GM12878 (cell line): ENCODE measurements at regions not wholly inside any gene's neighbourhood (a gene's known extent, or its start where the extent isn't known, plus 50 kb on each side); places are given as distances from the start of the nearest gene placed in this dataset.

ENCODE experiments used
- ATAC-seq: fragments of 200-7000 bp; cut with Tn5 transposase; 3 replicates; pipeline ENCODE4 v1.9.1; 2020; ENCODE audit warnings: mild to moderate bottlenecking, moderate library complexity
- BruUV-seq: library from RNA; stranded (reverse); fragments of 400-500 nt; replicated peaks from 2 replicates; lab custom pipeline; 2021; lab: Mats Ljungman, UMichigan
- CTCF ChIA-PET: fragments of 300-600 bp; sonication (Branson Sonifier 250); formaldehyde crosslinking; extraction: SDS; loops from one replicate; lab custom pipeline; 2021; ENCODE audit warnings: inconsistent platforms; lab: Yijun Ruan, JAX
- POLR2A ChIA-PET: fragments of 350-600 bp; formaldehyde crosslinking; extraction: SDS; loops from one replicate; lab custom pipeline; 2021; ENCODE audit warnings: inconsistent platforms; lab: Charles Lee
- RAD21 ChIA-PET: fragments of 300-600 bp; sonication (Branson Sonifier 250); formaldehyde crosslinking; loops from one replicate; lab custom pipeline; 2023; ENCODE audit warnings: antibody characterized with exemption; ENCODE audit not compliant: unreplicated experiment; lab: Charles Lee
- SMC1A ChIA-PET: fragments of 300-600 bp; sonication (Branson Sonifier 250); formaldehyde crosslinking; loops from one replicate; lab custom pipeline; 2023; ENCODE audit not compliant: unreplicated experiment, uncharacterized antibody; lab: Charles Lee
- DNase-seq: peaks from one replicate; pipeline ENCODE4 v3.0.0-alpha.2; 2011; ENCODE audit warnings: low read depth, low spot score
- FAIRE-seq: peaks from 3 replicates; lab custom pipeline; 2011; peaks lifted over from hg19 to GRCh38; lab: Jason Lieb, UNC
- H2AFZ ChIP-seq: 2 replicates; pipeline ENCODE4 v1.6.0; 2011; ENCODE audit warnings: low read depth, low read length, control low read depth; ENCODE audit not compliant: control insufficient read depth
- H3K27ac ChIP-seq: 2 replicates; pipeline ENCODE4 v1.5.1; 2011; ENCODE audit warnings: control low read depth; ENCODE audit not compliant: control insufficient read depth, insufficient read depth
- H3K27me3 ChIP-seq, 2 experiments: replicated peaks in 1 of 2; 2 replicates each; pipeline versions ENCODE4 v1.6.0 to v1.6.1; 2011; ENCODE audit warnings: low read length in 1 of 2; ENCODE audit not compliant: control insufficient read depth in 2 of 2, insufficient read depth in 2 of 2
- H3K36me3 ChIP-seq, 2 experiments: 2 replicates each; pipeline ENCODE4 v1.5.1; 2011; ENCODE audit warnings: low read length in 1 of 2; ENCODE audit not compliant: control insufficient read depth in 2 of 2, insufficient read depth in 2 of 2
- H3K4me1 ChIP-seq: 2 replicates; pipeline ENCODE4 v1.6.1; 2011; ENCODE audit warnings: mild to moderate bottlenecking, low read length, moderate library complexity, mixed read lengths; ENCODE audit not compliant: control insufficient read depth, insufficient read depth
- H3K4me2 ChIP-seq: 2 replicates; pipeline ENCODE4 v1.6.0; 2011; ENCODE audit warnings: control low read depth; ENCODE audit not compliant: control insufficient read depth, insufficient read depth
- H3K4me3 ChIP-seq: fragments of 200-600 bp; sonication (generic); 2 replicates; pipeline ENCODE4 v1.5.1; 2016
- H3K79me2 ChIP-seq: 2 replicates; pipeline ENCODE4 v1.6.0; 2011; ENCODE audit warnings: low read length; ENCODE audit not compliant: control insufficient read depth, insufficient read depth
- H3K9ac ChIP-seq: 2 replicates; pipeline ENCODE4 v1.8.0; 2011; ENCODE audit warnings: low read length, control low read depth, mixed read lengths; ENCODE audit not compliant: control insufficient read depth, insufficient read depth
- H3K9me3 ChIP-seq: replicated peaks from 3 replicates; pipeline ENCODE4 v1.5.1; 2011; ENCODE audit warnings: mild to moderate bottlenecking, low read length; ENCODE audit not compliant: control insufficient read depth, insufficient read depth
- H4K20me1 ChIP-seq: 2 replicates; pipeline ENCODE4 v1.6.0; 2011; ENCODE audit not compliant: control insufficient read depth, insufficient read depth
- ETV6 ChIP-seq, 2 experiments: fragments of 450-650 bp in 1 of 2; IDR thresholded peaks in 1 of 2; conservative IDR thresholded peaks in 1 of 2; 2 replicates each; pipeline ENCODE4 v1.6.1; 2014; ENCODE audit warnings: antibody characterized with exemption in 1 of 2, borderline replicate concordance in 1 of 2, low read depth in 1 of 2, mild to moderate bottlenecking in 1 of 2, moderate library complexity in 1 of 2
- RCOR1 ChIP-seq: conservative IDR thresholded peaks from 2 replicates; pipeline ENCODE4 v1.6.1; 2012; ENCODE audit warnings: low read depth, low read length, improper control_type of control experiment
- WGBS: methylation state at CpG from one replicate; pipeline ENCODE4 v1.1.6; 2016; ENCODE audit warnings: low lambda C conversion rate; ENCODE audit not compliant: insufficient replicate concordance, insufficient coverage; ENCODE audit errors: missing lambda C conversion rate; 5-methylcytosine and 5-hydroxymethylcytosine counted together
- in situ Hi-C: fragments of 300-500 bp; cut with MboI; formaldehyde crosslinking; loops from 9 replicates; pipeline ENCODE4 v1.14.3; 2018; ENCODE audit warnings: mixed read lengths
- intact Hi-C: fragments of 100-400 bp; cut with micrococcal nuclease; formaldehyde crosslinking; loops from one replicate; pipeline ENCODE4 v1.14.2; 2022; ENCODE audit not compliant: unreplicated experiment
- TF ChIP-seq, protein P1 (sequence below): fragments of 450-650 bp; conservative IDR thresholded peaks from 2 replicates; pipeline ENCODE4 v1.6.1; 2017; ENCODE audit warnings: mild to moderate bottlenecking, moderate library complexity
- TF ChIP-seq, protein P2 (sequence below): IDR thresholded peaks from 2 replicates; pipeline ENCODE4 v1.6.1; 2012; ENCODE audit warnings: low read depth, low read length, improper control_type of control experiment
- TF ChIP-seq, protein P3 (sequence below): fragments of 450-650 bp; formaldehyde crosslinking; IDR thresholded peaks from 2 replicates; pipeline ENCODE4 v1.5.0; 2022; ENCODE audit warnings: mild to moderate bottlenecking, missing genetic modification characterization
- TF ChIP-seq, protein P4 (sequence below): fragments of 450-650 bp; IDR thresholded peaks from 2 replicates; pipeline ENCODE4 v1.6.1; 2016; ENCODE audit warnings: mild to moderate bottlenecking
- TF ChIP-seq, protein P5 (sequence below): fragments of 450-650 bp; IDR thresholded peaks from 2 replicates; pipeline ENCODE4 v1.6.1; 2017; ENCODE audit warnings: mild to moderate bottlenecking, low read depth, inconsistent platforms; ENCODE audit not compliant: poor library complexity, severe bottlenecking

DNA sequence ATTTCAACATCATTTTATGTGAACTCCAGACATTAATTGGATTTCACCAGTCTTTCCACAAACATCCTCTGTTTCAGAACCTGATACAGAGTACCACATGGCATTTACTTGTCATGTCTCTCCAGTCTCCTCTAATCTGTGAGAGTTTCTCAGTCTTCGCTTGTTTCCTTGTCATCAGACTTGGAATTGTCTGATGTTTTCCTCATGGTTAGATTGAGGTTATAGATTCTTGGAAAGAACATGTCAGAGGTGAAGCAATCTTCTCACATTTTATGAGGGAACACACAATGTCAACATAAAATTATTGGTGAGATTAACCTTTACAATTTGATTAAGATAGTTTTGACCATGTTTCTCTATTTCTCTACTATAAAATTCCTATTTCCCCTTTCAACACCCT is 74.9 kb upstream of the TMPRSS15 start (continued):
- TF ChIP-seq, protein P1, sequence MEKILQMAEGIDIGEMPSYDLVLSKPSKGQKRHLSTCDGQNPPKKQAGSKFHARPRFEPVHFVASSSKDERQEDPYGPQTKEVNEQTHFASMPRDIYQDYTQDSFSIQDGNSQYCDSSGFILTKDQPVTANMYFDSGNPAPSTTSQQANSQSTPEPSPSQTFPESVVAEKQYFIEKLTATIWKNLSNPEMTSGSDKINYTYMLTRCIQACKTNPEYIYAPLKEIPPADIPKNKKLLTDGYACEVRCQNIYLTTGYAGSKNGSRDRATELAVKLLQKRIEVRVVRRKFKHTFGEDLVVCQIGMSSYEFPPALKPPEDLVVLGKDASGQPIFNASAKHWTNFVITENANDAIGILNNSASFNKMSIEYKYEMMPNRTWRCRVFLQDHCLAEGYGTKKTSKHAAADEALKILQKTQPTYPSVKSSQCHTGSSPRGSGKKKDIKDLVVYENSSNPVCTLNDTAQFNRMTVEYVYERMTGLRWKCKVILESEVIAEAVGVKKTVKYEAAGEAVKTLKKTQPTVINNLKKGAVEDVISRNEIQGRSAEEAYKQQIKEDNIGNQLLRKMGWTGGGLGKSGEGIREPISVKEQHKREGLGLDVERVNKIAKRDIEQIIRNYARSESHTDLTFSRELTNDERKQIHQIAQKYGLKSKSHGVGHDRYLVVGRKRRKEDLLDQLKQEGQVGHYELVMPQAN: no peak
- no peak for TF ChIP-seq RCOR1
- TF ChIP-seq, all 136 proteins: peak for 0

DNA sequence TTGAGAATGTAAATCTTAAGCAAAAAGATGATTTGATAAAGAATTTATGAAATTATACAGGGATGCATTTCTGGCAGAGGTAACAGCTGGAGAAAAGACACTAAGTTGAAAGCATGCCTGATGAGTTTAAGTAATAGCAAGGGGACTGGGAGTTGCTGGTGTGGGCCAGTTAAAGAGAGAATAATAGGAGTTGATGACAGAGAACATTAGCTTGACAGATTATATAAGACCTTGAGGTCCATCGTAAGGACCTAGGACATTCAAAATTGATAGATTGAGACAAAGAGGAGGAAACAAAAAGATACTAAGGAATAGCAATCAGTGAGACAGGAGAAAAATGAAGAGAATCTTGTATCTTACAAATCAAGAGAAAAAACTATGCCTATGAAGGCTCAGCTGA is 84.7 kb upstream of the TMPRSS15 start:
- H3K9me3 ChIP-seq: no peaks in the 10 kb centered on the region
- no peaks in the 10 kb centered on the region for H4K20me1 ChIP-seq
- no peak overlapping the region for H3K4me3 ChIP-seq
- TF ChIP-seq, protein P2, sequence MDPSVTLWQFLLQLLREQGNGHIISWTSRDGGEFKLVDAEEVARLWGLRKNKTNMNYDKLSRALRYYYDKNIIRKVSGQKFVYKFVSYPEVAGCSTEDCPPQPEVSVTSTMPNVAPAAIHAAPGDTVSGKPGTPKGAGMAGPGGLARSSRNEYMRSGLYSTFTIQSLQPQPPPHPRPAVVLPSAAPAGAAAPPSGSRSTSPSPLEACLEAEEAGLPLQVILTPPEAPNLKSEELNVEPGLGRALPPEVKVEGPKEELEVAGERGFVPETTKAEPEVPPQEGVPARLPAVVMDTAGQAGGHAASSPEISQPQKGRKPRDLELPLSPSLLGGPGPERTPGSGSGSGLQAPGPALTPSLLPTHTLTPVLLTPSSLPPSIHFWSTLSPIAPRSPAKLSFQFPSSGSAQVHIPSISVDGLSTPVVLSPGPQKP: no peak
- TF ChIP-seq, protein P3, sequence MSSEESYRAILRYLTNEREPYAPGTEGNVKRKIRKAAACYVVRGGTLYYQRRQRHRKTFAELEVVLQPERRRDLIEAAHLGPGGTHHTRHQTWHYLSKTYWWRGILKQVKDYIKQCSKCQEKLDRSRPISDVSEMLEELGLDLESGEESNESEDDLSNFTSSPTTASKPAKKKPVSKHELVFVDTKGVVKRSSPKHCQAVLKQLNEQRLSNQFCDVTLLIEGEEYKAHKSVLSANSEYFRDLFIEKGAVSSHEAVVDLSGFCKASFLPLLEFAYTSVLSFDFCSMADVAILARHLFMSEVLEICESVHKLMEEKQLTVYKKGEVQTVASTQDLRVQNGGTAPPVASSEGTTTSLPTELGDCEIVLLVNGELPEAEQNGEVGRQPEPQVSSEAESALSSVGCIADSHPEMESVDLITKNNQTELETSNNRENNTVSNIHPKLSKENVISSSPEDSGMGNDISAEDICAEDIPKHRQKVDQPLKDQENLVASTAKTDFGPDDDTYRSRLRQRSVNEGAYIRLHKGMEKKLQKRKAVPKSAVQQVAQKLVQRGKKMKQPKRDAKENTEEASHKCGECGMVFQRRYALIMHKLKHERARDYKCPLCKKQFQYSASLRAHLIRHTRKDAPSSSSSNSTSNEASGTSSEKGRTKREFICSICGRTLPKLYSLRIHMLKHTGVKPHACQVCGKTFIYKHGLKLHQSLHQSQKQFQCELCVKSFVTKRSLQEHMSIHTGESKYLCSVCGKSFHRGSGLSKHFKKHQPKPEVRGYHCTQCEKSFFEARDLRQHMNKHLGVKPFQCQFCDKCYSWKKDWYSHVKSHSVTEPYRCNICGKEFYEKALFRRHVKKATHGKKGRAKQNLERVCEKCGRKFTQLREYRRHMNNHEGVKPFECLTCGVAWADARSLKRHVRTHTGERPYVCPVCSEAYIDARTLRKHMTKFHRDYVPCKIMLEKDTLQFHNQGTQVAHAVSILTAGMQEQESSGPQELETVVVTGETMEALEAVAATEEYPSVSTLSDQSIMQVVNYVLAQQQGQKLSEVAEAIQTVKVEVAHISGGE: no peak
- TF ChIP-seq, protein P4, sequence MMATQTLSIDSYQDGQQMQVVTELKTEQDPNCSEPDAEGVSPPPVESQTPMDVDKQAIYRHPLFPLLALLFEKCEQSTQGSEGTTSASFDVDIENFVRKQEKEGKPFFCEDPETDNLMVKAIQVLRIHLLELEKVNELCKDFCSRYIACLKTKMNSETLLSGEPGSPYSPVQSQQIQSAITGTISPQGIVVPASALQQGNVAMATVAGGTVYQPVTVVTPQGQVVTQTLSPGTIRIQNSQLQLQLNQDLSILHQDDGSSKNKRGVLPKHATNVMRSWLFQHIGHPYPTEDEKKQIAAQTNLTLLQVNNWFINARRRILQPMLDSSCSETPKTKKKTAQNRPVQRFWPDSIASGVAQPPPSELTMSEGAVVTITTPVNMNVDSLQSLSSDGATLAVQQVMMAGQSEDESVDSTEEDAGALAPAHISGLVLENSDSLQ: no peak
- TF ChIP-seq ETV6 (conservative IDR thresholded peaks at IDR 0.05 in 1 of 2, IDR thresholded peaks at IDR 0.05 in 1 of 2; ENCODE audit: borderline replicate concordance in 1 of 2, low read depth in 1 of 2): no peak
- TF ChIP-seq, protein P5, sequence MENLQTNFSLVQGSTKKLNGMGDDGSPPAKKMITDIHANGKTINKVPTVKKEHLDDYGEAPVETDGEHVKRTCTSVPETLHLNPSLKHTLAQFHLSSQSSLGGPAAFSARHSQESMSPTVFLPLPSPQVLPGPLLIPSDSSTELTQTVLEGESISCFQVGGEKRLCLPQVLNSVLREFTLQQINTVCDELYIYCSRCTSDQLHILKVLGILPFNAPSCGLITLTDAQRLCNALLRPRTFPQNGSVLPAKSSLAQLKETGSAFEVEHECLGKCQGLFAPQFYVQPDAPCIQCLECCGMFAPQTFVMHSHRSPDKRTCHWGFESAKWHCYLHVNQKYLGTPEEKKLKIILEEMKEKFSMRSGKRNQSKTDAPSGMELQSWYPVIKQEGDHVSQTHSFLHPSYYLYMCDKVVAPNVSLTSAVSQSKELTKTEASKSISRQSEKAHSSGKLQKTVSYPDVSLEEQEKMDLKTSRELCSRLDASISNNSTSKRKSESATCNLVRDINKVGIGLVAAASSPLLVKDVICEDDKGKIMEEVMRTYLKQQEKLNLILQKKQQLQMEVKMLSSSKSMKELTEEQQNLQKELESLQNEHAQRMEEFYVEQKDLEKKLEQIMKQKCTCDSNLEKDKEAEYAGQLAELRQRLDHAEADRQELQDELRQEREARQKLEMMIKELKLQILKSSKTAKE: no peak
- H3K9ac ChIP-seq: no peak overlapping the region
- ChIA-PET SMC1A (no interaction called here), POLR2A (no interaction called here), RAD21 (no interaction called here), CTCF (no interaction called here)
- ATAC-seq (no peak), FAIRE-seq (no peak), DNase-seq (no peak)
- H3K27me3 ChIP-seq: no peaks in the 10 kb centered on the region
- H3K36me3 ChIP-seq: no peaks in the 10 kb centered on the region
- in situ Hi-C loops: no loop called here
- H3K79me2 ChIP-seq: no peaks in the 10 kb centered on the region
- intact Hi-C loops: no loop called here
- WGBS: 67% methylated on average over 1 of the region's 1 CpG
- no peak overlapping the region for H3K27ac ChIP-seq
- BruUV-seq: no TSS peak
- H3K4me1 ChIP-seq: no peaks in the 10 kb centered on the region
- H3K4me2 ChIP-seq: no peak overlapping the region
- no peak overlapping the region for H2AFZ ChIP-seq
